HEK293T (cell line): ENCODE measurements at regions not wholly inside any gene's neighbourhood (a gene's known extent, or its start where the extent isn't known, plus 50 kb on each side); places are given as distances from the start of the nearest gene placed in this dataset.

Experiments used
- CTCF ChIA-PET: fragments of 350-600 bp; formaldehyde crosslinking; extraction: SDS; loops from one replicate; lab custom pipeline; 2021; ENCODE audit warnings: antibody characterized with exemption, inconsistent platforms; lab: Yijun Ruan, JAX
- POLR2A ChIA-PET: fragments of 350-600 bp; formaldehyde crosslinking; extraction: SDS; loops from one replicate; lab custom pipeline; 2020; ENCODE audit warnings: antibody characterized with exemption, inconsistent platforms; lab: Yijun Ruan, JAX
- DNase-seq: peaks from one replicate; pipeline ENCODE4 v3.0.0; 2012; ENCODE audit warnings: mixed read lengths; ENCODE audit errors: extremely low spot score
- BHLHE40 ChIP-seq: fragments of 450-650 bp; IDR thresholded peaks from 2 replicates; pipeline ENCODE4 v1.6.1; 2016; ENCODE audit warnings: mild to moderate bottlenecking, moderate library complexity, borderline replicate concordance
- ELF4 ChIP-seq: fragments of 450-650 bp; IDR thresholded peaks from 2 replicates; pipeline ENCODE4 v1.6.1; 2017; ENCODE audit warnings: antibody characterized with exemption
- FOXA1 ChIP-seq: fragments of 450-650 bp; IDR thresholded peaks from 2 replicates; pipeline ENCODE4 v1.6.1; 2016; ENCODE audit warnings: mild to moderate bottlenecking
- FOXK2 ChIP-seq: fragments of 450-650 bp; IDR thresholded peaks from 2 replicates; pipeline ENCODE4 v1.6.1; 2016; ENCODE audit warnings: mild to moderate bottlenecking
- FOXM1 ChIP-seq: fragments of 450-650 bp; IDR thresholded peaks from 2 replicates; pipeline ENCODE4 v1.6.1; 2017; ENCODE audit warnings: mild to moderate bottlenecking, borderline replicate concordance
- HDGF ChIP-seq: fragments of 450-650 bp; IDR thresholded peaks from 2 replicates; pipeline ENCODE4 v1.6.1; 2017; ENCODE audit warnings: antibody characterized with exemption, borderline replicate concordance
- LEF1 ChIP-seq: fragments of 450-650 bp; IDR thresholded peaks from 2 replicates; pipeline ENCODE4 v1.6.1; 2017; ENCODE audit warnings: mild to moderate bottlenecking, borderline replicate concordance
- NFRKB ChIP-seq: fragments of 450-650 bp; IDR thresholded peaks from 2 replicates; pipeline ENCODE4 v1.6.1; 2016; ENCODE audit warnings: mild to moderate bottlenecking, moderate library complexity
- SP1 ChIP-seq: fragments of 450-650 bp; IDR thresholded peaks from 2 replicates; pipeline ENCODE4 v1.6.1; 2017
- SUZ12 ChIP-seq: fragments of 450-650 bp; IDR thresholded peaks from 2 replicates; pipeline ENCODE4 v1.6.1; 2016; ENCODE audit warnings: mild to moderate bottlenecking
- TARDBP ChIP-seq: fragments of 450-650 bp; IDR thresholded peaks from 2 replicates; pipeline ENCODE4 v1.6.1; 2016
- ZNF384 ChIP-seq: fragments of 450-650 bp; IDR thresholded peaks from 2 replicates; pipeline ENCODE4 v1.6.1; 2016

- POLR2A ChIA-PET: no interaction called here
- TF ChIP-seq TARDBP: no peak
- no peak for TF ChIP-seq SP1
- TF ChIP-seq BHLHE40: no peak
- no peak for TF ChIP-seq FOXA1
- no peak for DNase-seq
- CTCF ChIA-PET: interaction anchor here (0.6 kb wide), 1 partner anchor 512 kb away, joined by 4 read pairs; no protein-coding TSS in a partner anchor
Observed at GRCh38 chr4:62130637-62131036, 930.5 kb downstream of the ADGRL3 start.

- ChIA-PET CTCF (no interaction called here), POLR2A (no interaction called here)
- no peak for TF ChIP-seq NFRKB
- TF ChIP-seq SUZ12: no peak
- no peak for TF ChIP-seq HDGF
- TF ChIP-seq FOXM1: no peak
- TF ChIP-seq ELF4: no peak
- TF ChIP-seq FOXA1: no peak
- TF ChIP-seq FOXK2: no peak
- TF ChIP-seq LEF1: no peak
- no peak for TF ChIP-seq ZNF384
- TF ChIP-seq BHLHE40: no peak
- DNase-seq: peak; percentile 5
Observed at GRCh38 chr4:62130230-62130629, 930.1 kb downstream of the ADGRL3 start.
